SIG-M5 treated with dmso at 0.1 percent for 504 hours (cell line): ENCODE measurements at regions not wholly inside any gene's neighbourhood (a gene's known extent, or its start where the extent isn't known, plus 50 kb on each side); places are given as distances from the start of the nearest gene placed in this dataset.

Source experiments
- DNase-seq: peaks from one replicate; lab custom pipeline; 2025; ENCODE audit not compliant: unreplicated experiment; lab: John Stamatoyannopoulos, UW

GRCh38 chr3:168604767-168605166, 509.0 kb upstream of the GOLIM4 start:
- DNase-seq: no peak

DNA sequence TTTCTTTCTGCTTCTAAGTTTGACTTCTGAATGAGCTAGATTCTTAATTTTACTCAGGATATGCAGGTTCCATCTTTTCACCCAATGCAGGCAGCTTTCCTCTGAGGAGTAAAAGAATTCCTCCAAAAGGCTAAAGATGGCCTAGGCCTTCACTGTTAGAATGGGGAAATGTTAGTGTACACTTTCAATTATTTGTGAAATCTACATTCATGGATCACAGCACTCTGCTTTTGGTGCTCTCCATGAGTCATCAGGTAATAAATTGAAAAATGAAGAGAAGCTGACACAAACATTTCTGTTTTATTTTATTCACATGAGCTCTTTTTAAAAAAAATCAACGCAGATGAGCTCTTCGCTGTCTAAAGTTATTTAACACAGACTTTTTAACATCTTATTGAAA, 502.5 kb upstream of the GOLIM4 start:
- DNase-seq: no peak

DNA sequence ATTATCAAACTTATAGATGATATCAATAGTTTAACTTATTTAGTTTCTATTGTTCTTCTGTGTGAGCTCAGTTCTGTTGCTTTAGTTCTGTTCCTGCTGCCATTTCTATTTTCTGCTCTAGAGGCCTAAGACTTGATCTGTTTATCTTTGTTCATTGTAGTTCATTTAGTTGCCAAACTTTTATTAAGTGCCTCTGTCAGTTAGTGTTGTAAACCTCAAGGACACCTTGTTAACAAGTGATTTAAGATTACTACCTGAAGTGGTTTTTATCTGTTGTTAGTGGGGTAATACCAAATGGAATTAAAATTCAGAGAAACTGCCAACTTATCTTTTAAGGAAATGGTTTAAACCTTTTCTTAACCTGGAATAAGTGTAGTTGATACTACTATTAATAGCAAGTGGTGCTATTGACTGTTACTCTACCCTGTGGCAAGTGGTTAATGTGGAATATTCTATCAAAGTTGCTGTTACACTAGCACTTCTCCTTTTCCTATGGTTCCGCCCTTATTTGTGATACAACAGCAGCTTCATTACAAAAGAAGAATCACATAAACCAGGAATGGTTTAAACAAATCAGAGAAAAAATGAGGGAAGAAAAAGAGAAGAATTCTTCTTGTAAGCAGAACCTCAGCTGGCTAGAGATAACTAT, 500.6 kb upstream of the GOLIM4 start:
- no peak for DNase-seq

- no peak for DNase-seq
Observed at GRCh38 chr3:168591587-168591986, 495.9 kb upstream of the GOLIM4 start.

DNA sequence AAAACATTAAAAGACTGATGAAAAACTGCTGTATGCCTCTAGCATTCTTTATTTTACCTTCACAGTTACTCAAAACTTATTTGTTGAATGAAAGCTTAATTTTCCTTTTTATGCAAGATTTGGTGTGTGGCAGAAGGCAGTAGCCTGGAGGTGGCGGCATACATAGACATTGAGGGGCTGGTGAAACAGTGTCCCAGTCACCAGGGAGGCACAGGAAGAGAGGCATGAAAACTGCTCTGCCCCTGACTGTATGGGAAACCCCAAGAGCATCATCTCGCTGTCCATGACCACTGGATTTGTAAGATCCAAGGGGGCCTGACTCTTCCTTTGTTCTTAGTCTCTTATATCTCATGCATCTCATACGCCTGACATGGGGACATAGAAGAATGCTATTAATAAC, 493.7 kb upstream of the GOLIM4 start:
- no peak for DNase-seq

DNA sequence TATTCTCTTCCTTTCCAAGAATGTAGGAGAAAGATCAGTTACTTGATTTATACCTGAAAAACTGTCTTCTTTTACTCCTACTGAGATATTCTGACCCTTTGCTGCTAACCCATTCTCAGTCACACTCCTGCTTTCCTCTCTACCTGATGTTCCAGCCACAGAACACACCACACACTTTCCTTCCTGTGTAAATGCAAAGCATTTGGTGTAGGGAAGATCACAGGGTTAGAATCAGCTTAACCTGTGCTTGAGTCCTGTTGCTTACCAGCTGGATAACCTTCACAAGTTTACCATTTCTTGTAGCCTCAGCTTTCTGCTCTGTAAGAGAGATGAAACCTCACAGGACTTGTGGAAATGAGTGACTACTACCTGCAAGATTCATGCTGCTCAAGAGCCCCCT, 489.8 kb upstream of the GOLIM4 start:
- DNase-seq: no peak

DNA sequence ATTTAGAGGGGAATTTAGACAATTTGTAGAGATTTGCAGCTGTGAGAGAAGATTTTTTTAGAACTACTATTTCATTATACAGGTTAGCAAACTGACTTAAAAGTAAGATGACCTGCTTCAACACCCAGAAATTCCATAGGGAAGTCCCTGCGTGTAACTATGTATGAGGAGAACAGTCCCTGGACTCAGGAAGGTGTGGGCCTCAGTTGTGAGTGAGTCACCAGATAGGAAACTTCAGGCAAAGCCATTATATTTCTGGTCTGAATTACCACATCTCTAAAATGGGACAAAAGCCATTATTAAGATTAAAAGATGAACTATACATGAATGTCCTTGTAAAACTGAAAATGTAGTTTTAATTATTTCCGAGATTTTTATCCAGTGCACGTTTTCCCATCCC, 488.3 kb upstream of the GOLIM4 start:
- no peak for DNase-seq

GRCh38 chr3:168582503-168582902, 486.8 kb upstream of the GOLIM4 start:
- DNase-seq: no peak

GRCh38 chr3:168581771-168582225, 486.1 kb upstream of the GOLIM4 start:
- DNase-seq: no peak

DNA sequence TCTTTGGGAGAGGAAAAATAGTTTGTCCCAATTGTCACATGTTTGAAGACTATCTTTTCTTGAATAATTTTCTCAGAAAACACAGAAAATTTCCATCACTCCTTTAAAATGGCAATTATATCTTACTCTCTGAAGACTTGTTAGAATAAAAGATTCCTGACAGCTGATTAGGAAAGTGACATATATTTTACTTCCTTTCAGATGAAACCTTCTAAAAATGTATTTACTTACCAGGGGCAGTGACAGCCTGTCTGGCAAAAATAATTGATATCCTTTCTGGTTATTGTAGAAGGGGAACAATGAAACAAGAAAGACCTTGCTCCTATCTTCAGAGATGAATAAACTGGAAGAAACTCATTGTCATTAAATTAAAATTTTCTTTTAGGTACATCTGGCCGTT, 483.3 kb upstream of the GOLIM4 start:
- DNase-seq: no peak

GRCh38 chr3:168575750-168576149, 480.0 kb upstream of the GOLIM4 start:
- no peak for DNase-seq

DNA sequence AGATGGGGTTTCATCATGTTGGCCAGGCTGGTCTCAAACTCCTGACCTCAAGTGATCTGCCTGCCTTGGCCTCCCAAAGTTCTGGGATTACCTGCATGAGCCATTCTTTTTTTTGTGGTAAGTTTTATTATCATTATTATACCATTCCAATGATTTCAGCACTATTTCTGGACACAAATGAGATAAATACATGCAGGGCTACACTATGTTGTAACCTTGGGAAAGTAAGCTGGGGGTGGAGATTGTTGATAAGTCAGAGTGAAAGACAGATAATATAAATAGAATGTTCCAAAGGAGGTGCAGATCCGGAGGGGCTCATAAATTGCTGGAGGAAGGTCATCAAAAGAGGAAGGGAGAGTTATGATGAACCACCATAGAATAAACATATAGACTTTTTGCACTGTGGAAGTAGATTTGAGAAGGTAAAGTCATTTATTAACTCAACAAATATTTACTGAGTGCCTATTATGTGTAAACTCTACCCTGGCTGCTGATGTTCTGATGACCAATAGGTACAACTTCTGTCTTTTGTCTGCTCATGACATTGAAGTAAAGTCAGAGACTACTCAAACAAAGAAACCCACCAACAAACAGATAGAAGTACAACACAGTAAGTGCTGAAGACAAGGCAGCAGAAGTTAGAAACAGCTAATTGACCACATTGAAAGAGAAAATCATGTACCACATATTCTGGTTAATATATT, 478.9 kb upstream of the GOLIM4 start:
- DNase-seq: no peak

GRCh38 chr3:168570404-168571155, 474.9 kb upstream of the GOLIM4 start:
- no peak for DNase-seq

DNA sequence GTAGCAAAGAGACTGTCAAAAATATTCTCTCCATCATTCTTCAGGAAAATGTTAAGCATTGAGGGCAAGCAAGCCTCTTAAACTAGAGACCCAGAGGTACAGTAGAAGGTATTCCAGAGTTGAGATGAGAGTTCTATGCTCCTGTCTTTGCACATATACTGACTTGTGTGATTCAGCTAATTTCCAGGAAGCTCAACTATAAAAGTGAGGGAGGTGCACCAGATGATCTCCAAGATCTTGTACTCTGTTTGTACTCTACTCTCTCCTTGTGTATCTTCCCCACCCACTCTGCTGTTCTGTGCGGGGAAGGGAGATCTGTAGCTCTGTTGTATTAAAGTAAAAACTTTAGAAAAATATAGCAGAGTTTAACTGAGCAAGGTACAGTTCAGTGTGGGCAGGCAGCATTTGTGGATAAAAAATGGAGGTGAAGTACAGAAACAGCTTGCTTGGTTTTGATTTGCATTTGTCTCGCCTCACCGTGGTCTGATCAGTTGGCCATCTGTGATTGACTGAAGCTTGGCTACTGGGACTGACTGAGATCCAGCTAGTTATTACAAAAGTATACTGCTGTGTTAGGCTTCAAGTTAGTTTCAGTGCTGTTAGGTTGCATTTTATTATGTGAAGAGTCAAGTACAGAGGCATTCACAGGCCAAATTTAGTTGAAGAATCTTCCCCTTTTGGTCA, 463.1 kb upstream of the GOLIM4 start:
- no peak for DNase-seq

- no peak for DNase-seq
Observed at GRCh38 chr3:168552251-168552650, 456.5 kb upstream of the GOLIM4 start.

DNA sequence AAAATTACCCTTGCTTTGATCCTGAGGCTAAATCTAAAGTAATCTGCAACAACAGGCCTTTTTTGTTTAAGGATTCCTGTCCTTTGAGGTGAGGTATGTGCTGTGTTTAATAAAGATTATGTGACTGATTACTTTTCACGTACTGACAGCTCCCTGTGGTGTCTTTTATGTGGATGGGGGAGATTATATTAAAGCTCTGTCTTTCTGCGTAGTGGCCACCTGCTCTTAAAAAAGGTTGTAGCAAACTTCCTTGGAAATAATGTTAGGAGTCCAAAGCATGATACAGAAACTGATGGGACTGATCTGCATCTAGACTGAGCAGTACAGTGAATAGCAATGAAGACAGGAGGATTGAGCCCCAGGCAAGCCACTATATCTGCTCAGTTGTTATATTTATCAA, 453.0 kb upstream of the GOLIM4 start:
- no peak for DNase-seq

GRCh38 chr3:168546707-168547106, 451.0 kb upstream of the GOLIM4 start:
- DNase-seq: no peak

DNA sequence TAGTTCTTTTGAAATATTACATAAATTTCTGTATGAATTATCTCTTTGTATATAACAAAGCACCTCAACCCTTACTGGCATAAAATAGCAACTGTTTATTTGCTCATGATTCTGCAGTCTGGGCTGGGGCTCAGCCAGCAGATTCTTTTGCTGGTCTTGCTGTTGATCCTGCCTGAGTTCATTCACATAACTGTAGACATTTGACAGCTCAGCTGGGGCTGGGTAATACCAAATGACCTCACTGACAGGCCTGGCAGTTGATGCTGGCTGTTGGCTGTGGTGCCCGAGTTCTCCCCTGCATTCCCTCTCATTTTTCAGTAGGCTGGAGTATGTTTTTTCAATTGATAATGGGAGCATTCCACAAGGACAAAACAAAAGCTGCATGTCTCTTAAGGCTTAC, 449.9 kb upstream of the GOLIM4 start:
- DNase-seq: no peak

- no peak for DNase-seq
Observed at GRCh38 chr3:168544097-168544957, 448.6 kb upstream of the GOLIM4 start.

DNA sequence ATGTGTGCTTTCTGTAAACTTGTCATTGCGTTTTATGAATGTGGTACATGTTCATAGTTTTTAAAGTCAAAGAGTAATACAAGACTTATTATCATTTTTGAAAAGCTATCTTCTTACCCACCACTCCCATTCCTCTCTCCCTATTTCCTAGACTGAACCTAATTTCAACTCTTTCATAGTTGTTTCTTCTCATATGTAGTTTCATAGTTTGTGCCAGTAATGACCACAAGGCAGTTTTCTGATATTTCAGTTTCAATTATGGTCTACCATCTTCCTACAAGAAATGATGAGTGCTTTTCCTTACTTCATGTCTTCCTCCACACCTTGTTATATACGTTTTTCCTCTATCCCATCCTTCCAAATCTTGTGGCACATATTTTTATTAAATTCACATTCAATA, 445.0 kb upstream of the GOLIM4 start:
- DNase-seq: no peak

DNA sequence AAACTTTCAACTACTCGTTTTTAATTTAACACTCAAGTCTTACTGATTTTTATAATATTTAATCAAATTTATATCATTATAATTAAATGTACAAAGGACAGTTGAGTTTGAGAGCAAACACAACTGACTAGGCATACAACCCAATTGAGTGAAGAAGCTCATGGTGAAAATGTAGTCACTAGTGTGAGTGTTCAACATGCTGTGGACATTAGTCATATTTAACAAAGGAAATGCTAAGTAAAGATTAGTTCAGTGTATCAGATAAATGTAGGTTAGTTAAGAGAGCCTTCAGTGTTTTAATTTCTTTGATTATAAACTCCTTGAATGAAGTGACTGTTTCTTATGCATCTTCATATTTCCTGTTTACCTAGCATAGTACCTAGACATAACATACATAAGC, 444.2 kb upstream of the GOLIM4 start:
- no peak for DNase-seq
